H1 (cell line): ENCODE measurements at regions not wholly inside any gene's neighbourhood (a gene's known extent, or its start where the extent isn't known, plus 50 kb on each side); places are given as distances from the start of the nearest gene placed in this dataset.

Experiments used
- CHD2 ChIP-seq: IDR thresholded peaks from 2 replicates; pipeline ENCODE4 v1.6.1; 2012; ENCODE audit warnings: low read length, improper control_type of control experiment
- EGR1 ChIP-seq: IDR thresholded peaks from 2 replicates; pipeline ENCODE4 v1.6.1; 2011; ENCODE audit warnings: low read depth, low read length, borderline replicate concordance
- HDAC2 ChIP-seq, 2 experiments: fragments of 300-600 bp in 1 of 2; sonication (generic) in 1 of 2; IDR thresholded peaks; 2 replicates each; pipeline ENCODE4 v1.6.1; 2011 to 2012; ENCODE audit warnings: low read depth in 2 of 2, low read length in 2 of 2, mild to moderate bottlenecking in 2 of 2, moderate library complexity in 2 of 2, borderline replicate concordance in 1 of 2, inconsistent platforms in 1 of 2
- HDAC6 ChIP-seq: IDR thresholded peaks from one replicate; pipeline ENCODE4 v1.7.1; 2012; ENCODE audit warnings: low read depth, mild to moderate bottlenecking, inconsistent platforms, low read length, moderate library complexity
- NANOG ChIP-seq: IDR thresholded peaks from 2 replicates; pipeline ENCODE4 v1.6.1; 2011; ENCODE audit warnings: low read length, low read depth, mild to moderate bottlenecking, inconsistent platforms; ENCODE audit not compliant: insufficient read depth, poor library complexity, severe bottlenecking
- POLR2A ChIP-seq, 2 experiments: IDR thresholded peaks; 1 replicate in 1 of 2; 2 replicates in 1 of 2; pipeline ENCODE4 v1.6.1; 2011; ENCODE audit warnings: low read depth in 2 of 2, low read length in 2 of 2, mild to moderate bottlenecking in 2 of 2; ENCODE audit errors: control extremely low read depth in 1 of 2
- RAD21 ChIP-seq, 2 experiments: IDR thresholded peaks in 1 of 2; conservative IDR thresholded peaks in 1 of 2; 2 replicates each; pipeline ENCODE4 v1.6.1; 2011; ENCODE audit warnings: low read depth in 2 of 2, low read length in 2 of 2, improper control_type of control experiment in 1 of 2, inconsistent platforms in 1 of 2, mild to moderate bottlenecking in 1 of 2, moderate library complexity in 1 of 2
- SIRT6 ChIP-seq: IDR thresholded peaks from one replicate; pipeline ENCODE4 v1.7.1; 2012; ENCODE audit warnings: low read length, inconsistent platforms
- TAF1 ChIP-seq: IDR thresholded peaks from 2 replicates; pipeline ENCODE4 v1.6.1; 2011; ENCODE audit warnings: mild to moderate bottlenecking, low read depth, low read length
- TCF12 ChIP-seq: IDR thresholded peaks from 2 replicates; pipeline ENCODE4 v1.6.1; 2011; ENCODE audit warnings: low read depth, mild to moderate bottlenecking, low read length
- TF ChIP-seq, protein P1 (sequence below): IDR thresholded peaks from 2 replicates; pipeline ENCODE4 v1.6.1; 2012; ENCODE audit warnings: inconsistent platforms
- TF ChIP-seq, protein P2 (sequence below), 3 experiments: IDR thresholded peaks; 1 replicate in 2 of 3; 2 replicates in 1 of 3; pipeline versions ENCODE4 v1.5.1 to v1.6.1; 2011; ENCODE audit warnings: low read length in 3 of 3, mild to moderate bottlenecking in 3 of 3, inconsistent platforms in 2 of 3, low read depth in 1 of 3, moderate library complexity in 1 of 3; ENCODE audit not compliant: insufficient read depth in 1 of 3; ENCODE audit errors: control extremely low read depth in 1 of 3

DNA sequence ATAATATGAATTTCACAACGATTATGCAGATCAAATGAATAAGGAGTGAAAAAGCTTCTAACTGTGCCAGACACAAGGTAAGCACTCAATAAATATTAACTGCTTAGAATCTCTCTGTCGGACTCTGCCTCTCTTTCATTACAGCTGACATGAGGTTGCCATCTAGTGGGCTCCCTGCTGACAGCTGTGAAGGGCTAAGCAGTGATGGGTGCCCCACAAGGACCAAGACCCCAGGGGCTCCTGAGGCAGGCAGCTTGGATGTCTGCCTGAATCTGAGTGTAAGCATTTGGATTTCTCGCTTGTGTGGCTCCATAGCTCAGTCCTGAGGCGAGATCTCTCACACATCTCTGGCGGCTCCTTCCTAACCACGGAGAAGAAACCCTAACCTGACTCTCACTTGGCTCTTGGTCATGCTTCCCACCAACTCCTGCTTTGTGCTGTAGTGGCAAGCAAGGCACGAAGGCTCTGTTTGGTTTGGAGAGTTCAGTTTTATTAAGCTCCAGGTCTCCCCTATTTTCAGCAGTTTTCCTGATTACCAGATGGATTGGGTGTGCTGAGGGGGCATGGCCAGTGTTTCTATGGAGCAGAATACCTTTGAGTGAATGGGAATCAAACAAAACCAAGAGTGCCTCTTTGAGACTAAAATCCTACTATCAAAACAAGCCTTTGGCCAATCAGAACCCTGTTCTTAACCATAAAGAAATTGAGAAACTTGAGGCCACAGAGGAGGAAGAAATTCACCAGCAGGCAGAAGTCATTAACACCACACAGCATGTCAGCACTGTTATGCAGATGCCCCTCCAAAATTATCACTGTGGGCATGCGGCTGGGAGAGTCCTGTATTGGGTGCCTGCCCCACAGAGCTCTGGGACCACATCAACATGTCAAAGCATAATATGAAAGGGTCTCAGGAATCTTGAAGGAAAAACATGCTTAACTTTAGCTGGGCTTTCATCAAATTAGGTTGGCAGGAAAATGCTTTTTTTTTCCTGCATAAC lies 152.8 kb upstream of the NTM start (continued):
- TF ChIP-seq NANOG (peak; percentile 71), HDAC6 (no peak), RAD21 (IDR thresholded peaks at IDR 0.05 in 1 of 2, conservative IDR thresholded peaks at IDR 0.05 in 1 of 2; ENCODE audit: low read depth in 2 of 2, low read length in 2 of 2) (peak; percentile 37 to 62; a peak in 3 of 4 replicates), EGR1 (no peak), SIRT6 (no peak), CHD2 (no peak), HDAC2 (IDR thresholded peaks at IDR 0.05; ENCODE audit: borderline replicate concordance in 1 of 2, low read depth in 2 of 2, low read length in 2 of 2) (peak in 1 of 2 experiments; percentile 80; a peak in 2 of 4 replicates), POLR2A (IDR thresholded peaks at IDR 0.05; ENCODE audit: control extremely low read depth in 1 of 2, low read depth in 2 of 2, low read length in 2 of 2) (no peak), TCF12 (0 out of 2 replicates have a peak, but pooled peaks have one; percentile 27), TAF1 (no peak)
- TF ChIP-seq, protein P1, sequence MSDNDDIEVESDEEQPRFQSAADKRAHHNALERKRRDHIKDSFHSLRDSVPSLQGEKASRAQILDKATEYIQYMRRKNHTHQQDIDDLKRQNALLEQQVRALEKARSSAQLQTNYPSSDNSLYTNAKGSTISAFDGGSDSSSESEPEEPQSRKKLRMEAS, result peak; percentile 34
- TF ChIP-seq, protein P2, sequence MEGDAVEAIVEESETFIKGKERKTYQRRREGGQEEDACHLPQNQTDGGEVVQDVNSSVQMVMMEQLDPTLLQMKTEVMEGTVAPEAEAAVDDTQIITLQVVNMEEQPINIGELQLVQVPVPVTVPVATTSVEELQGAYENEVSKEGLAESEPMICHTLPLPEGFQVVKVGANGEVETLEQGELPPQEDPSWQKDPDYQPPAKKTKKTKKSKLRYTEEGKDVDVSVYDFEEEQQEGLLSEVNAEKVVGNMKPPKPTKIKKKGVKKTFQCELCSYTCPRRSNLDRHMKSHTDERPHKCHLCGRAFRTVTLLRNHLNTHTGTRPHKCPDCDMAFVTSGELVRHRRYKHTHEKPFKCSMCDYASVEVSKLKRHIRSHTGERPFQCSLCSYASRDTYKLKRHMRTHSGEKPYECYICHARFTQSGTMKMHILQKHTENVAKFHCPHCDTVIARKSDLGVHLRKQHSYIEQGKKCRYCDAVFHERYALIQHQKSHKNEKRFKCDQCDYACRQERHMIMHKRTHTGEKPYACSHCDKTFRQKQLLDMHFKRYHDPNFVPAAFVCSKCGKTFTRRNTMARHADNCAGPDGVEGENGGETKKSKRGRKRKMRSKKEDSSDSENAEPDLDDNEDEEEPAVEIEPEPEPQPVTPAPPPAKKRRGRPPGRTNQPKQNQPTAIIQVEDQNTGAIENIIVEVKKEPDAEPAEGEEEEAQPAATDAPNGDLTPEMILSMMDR (IDR thresholded peaks at IDR 0.05; ENCODE audit: control extremely low read depth in 1 of 3, insufficient read depth in 1 of 3, low read depth in 1 of 3, low read length in 3 of 3), result peak in 2 of 3 experiments; percentile 32 to 35; a peak in 3 of 4 replicates
